ENCODE measurements at regions not wholly inside any gene's neighbourhood (a gene's known extent, or its start where the extent isn't known, plus 50 kb on each side); places are given as distances from the start of the nearest gene placed in this dataset.
A peak's percentile ranks its signal among the peaks of the same experiment; 100 is the strongest.
"Not testable (repeated sequence)": the region's sequence is repeated elsewhere in the genome, so short reads cannot be mapped to it uniquely, and the experiment has no call there.

- no peak for DNase-seq
Measured at GRCh38 chr20:54793291-54793992, 318.0 kb downstream of the DOK5 start.

- no peak for DNase-seq
Measured at GRCh38 chr20:54792688-54793087, 317.3 kb downstream of the DOK5 start.

- DNase-seq, result not testable (repeated sequence)
Measured at GRCh38 chr20:54788260-54788659, 312.9 kb downstream of the DOK5 start.

- DNase-seq, result not testable (repeated sequence)
Measured at GRCh38 chr20:54782758-54783157, 307.4 kb downstream of the DOK5 start.

GRCh38 chr20:54774426-54774825 lies 299.0 kb downstream of the DOK5 start:
- DNase-seq, result peak; percentile 77

GRCh38 chr20:54773643-54774000 lies 298.2 kb downstream of the DOK5 start:
- no peak for DNase-seq

GRCh38 chr20:54772893-54773642 lies 297.7 kb downstream of the DOK5 start:
- no peak for DNase-seq

GRCh38 chr20:54766483-54766882 lies 291.1 kb downstream of the DOK5 start:
- DNase-seq, result no peak

- no peak for DNase-seq
Measured at GRCh38 chr20:54763366-54763765, 288.0 kb downstream of the DOK5 start.

- DNase-seq, result no peak
Measured at GRCh38 chr20:54759589-54759988, 284.2 kb downstream of the DOK5 start.

GRCh38 chr20:54746796-54747195 lies 271.4 kb downstream of the DOK5 start:
- DNase-seq, result no peak

GRCh38 chr20:54745780-54746179 lies 270.4 kb downstream of the DOK5 start:
- DNase-seq, result no peak

- no peak for DNase-seq
Measured at GRCh38 chr20:54744097-54744496, 268.7 kb downstream of the DOK5 start.

GRCh38 chr20:54742193-54742592 lies 266.8 kb downstream of the DOK5 start:
- DNase-seq, result no peak

- DNase-seq, result no peak
Measured at GRCh38 chr20:54736421-54736820, 261.0 kb downstream of the DOK5 start.

GRCh38 chr20:54733687-54734086 lies 258.3 kb downstream of the DOK5 start:
- no peak for DNase-seq

- no peak for DNase-seq
Measured at GRCh38 chr20:54727490-54727889, 252.1 kb downstream of the DOK5 start.

- DNase-seq, result no peak
Measured at GRCh38 chr20:54726687-54727300, 251.4 kb downstream of the DOK5 start.

GRCh38 chr20:54725266-54725665 lies 249.9 kb downstream of the DOK5 start:
- DNase-seq, result not testable (repeated sequence)

- DNase-seq, result no peak
Measured at GRCh38 chr20:54723723-54724122, 248.3 kb downstream of the DOK5 start.

- no peak for DNase-seq
Measured at GRCh38 chr20:54717983-54718382, 242.6 kb downstream of the DOK5 start.

GRCh38 chr20:54716790-54717189 lies 241.4 kb downstream of the DOK5 start:
- no peak for DNase-seq

GRCh38 chr20:54716174-54716747 lies 240.9 kb downstream of the DOK5 start:
- no peak for DNase-seq

- DNase-seq, result no peak
Measured at GRCh38 chr20:54714817-54715216, 239.4 kb downstream of the DOK5 start.

All from GDM1 (cell line).